H9 (cell line): ENCODE measurements at regions not wholly inside any gene's neighbourhood (a gene's known extent, or its start where the extent isn't known, plus 50 kb on each side); places are given as distances from the start of the nearest gene placed in this dataset.

ENCODE experiments used
- DNase-seq: peaks from one replicate; pipeline ENCODE4 v3.0.0-alpha.2; 2017
- H2AFZ ChIP-seq: one replicate; pipeline ENCODE4 v1.6.1; 2013; ENCODE audit warnings: mild to moderate bottlenecking, low read length, control low read depth, moderate library complexity
- H2AK5ac ChIP-seq: 2 replicates; pipeline ENCODE4 v1.6.1; 2013; ENCODE audit warnings: low read length, control low read depth, mixed read lengths; ENCODE audit not compliant: insufficient read length
- H2BK120ac ChIP-seq: one replicate; pipeline ENCODE4 v1.6.1; 2013; ENCODE audit warnings: low read depth, mild to moderate bottlenecking, low read length, control low read depth, inconsistent platforms; ENCODE audit not compliant: poor library complexity, severe bottlenecking
- H2BK12ac ChIP-seq: 2 replicates; pipeline ENCODE4 v1.6.1; 2013; ENCODE audit warnings: low read length, control low read depth, mixed read lengths, low read depth; ENCODE audit not compliant: insufficient read length
- H2BK15ac ChIP-seq: 2 replicates; pipeline ENCODE4 v1.6.1; 2013; ENCODE audit warnings: low read depth, low read length, control low read depth
- H2BK20ac ChIP-seq: one replicate; pipeline ENCODE4 v1.6.1; 2013; ENCODE audit warnings: low read depth, mild to moderate bottlenecking, low read length, control low read depth, inconsistent platforms; ENCODE audit not compliant: poor library complexity, severe bottlenecking
- H2BK5ac ChIP-seq: 2 replicates; pipeline ENCODE4 v1.6.1; 2013; ENCODE audit warnings: low read length, control low read depth, mixed read lengths; ENCODE audit not compliant: insufficient read length
- H3K14ac ChIP-seq: 2 replicates; pipeline ENCODE4 v1.6.1; 2013; ENCODE audit warnings: low read length, control low read depth; ENCODE audit not compliant: insufficient read depth
- H3K18ac ChIP-seq: 2 replicates; pipeline ENCODE4 v1.6.1; 2013; ENCODE audit warnings: low read depth, mild to moderate bottlenecking, mixed read lengths, low read length, control low read depth; ENCODE audit not compliant: insufficient read length
- H3K23ac ChIP-seq: 2 replicates; pipeline ENCODE4 v1.6.1; 2013; ENCODE audit warnings: low read length, control low read depth, mixed read lengths, low read depth; ENCODE audit not compliant: insufficient read length
- H3K23me2 ChIP-seq: 2 replicates; pipeline ENCODE4 v1.6.1; 2013; ENCODE audit warnings: low read depth, mild to moderate bottlenecking, mixed read lengths, low read length, control low read depth; ENCODE audit not compliant: insufficient read length, poor library complexity, severe bottlenecking
- H3K27ac ChIP-seq: 2 replicates; pipeline ENCODE4 v1.5.1; 2013; ENCODE audit warnings: low read length, control low read depth, mixed read lengths, low read depth; ENCODE audit not compliant: insufficient read length
- H3K27me3 ChIP-seq: 2 replicates; pipeline ENCODE4 v1.6.1; 2013; ENCODE audit warnings: low read length, control low read depth, inconsistent platforms; ENCODE audit not compliant: insufficient read depth
- H3K4ac ChIP-seq: 2 replicates; pipeline ENCODE4 v1.6.1; 2013; ENCODE audit warnings: low read depth, mild to moderate bottlenecking, control low read depth, inconsistent platforms, low read length, moderate library complexity
- H3K4me1 ChIP-seq: 2 replicates; pipeline ENCODE4 v1.6.1; 2013; ENCODE audit warnings: low read length, control low read depth, inconsistent platforms; ENCODE audit not compliant: insufficient read depth
- H3K4me2 ChIP-seq: 2 replicates; pipeline ENCODE4 v1.6.1; 2013; ENCODE audit warnings: low read length, control low read depth, mixed read lengths; ENCODE audit not compliant: insufficient read length, insufficient read depth
- H3K56ac ChIP-seq: 2 replicates; pipeline ENCODE4 v1.6.1; 2013; ENCODE audit warnings: low read depth, mild to moderate bottlenecking, mixed read lengths, low read length, control low read depth; ENCODE audit not compliant: insufficient read length
- H3K79me1 ChIP-seq: 2 replicates; pipeline ENCODE4 v1.6.1; 2013; ENCODE audit warnings: low read depth, mild to moderate bottlenecking, moderate library complexity, low read length, control low read depth, inconsistent platforms; ENCODE audit not compliant: insufficient read depth, poor library complexity, severe bottlenecking
- H3K79me2 ChIP-seq: 2 replicates; pipeline ENCODE4 v1.6.1; 2013; ENCODE audit warnings: low read length, control low read depth, inconsistent platforms; ENCODE audit not compliant: insufficient read depth
- H3K9ac ChIP-seq: 2 replicates; pipeline ENCODE4 v1.6.1; 2013; ENCODE audit warnings: low read length, control low read depth, mixed read lengths; ENCODE audit not compliant: insufficient read length; ENCODE audit errors: extremely low read depth
- H3K9me3 ChIP-seq: one replicate; pipeline ENCODE4 v1.6.1; 2013; ENCODE audit warnings: low read depth, low read length, inconsistent platforms; ENCODE audit not compliant: control insufficient read depth
- H3T11ph ChIP-seq: one replicate; pipeline ENCODE4 v1.6.1; 2013; ENCODE audit warnings: mild to moderate bottlenecking, low read length, control low read depth, inconsistent platforms
- H4K20me1 ChIP-seq: one replicate; pipeline ENCODE4 v1.6.1; 2013; ENCODE audit not compliant: control insufficient read depth, insufficient read length, insufficient read depth
- H4K5ac ChIP-seq: 2 replicates; pipeline ENCODE4 v1.6.1; 2013; ENCODE audit warnings: low read depth, mild to moderate bottlenecking, mixed read lengths, low read length, control low read depth; ENCODE audit not compliant: insufficient read length
- H4K8ac ChIP-seq: replicated peaks from 2 replicates; pipeline ENCODE4 v1.6.1; 2013; ENCODE audit warnings: low read length, control low read depth, mixed read lengths, low read depth; ENCODE audit not compliant: insufficient read length
- H4K91ac ChIP-seq: 2 replicates; pipeline ENCODE4 v1.6.1; 2013; ENCODE audit warnings: low read depth, mild to moderate bottlenecking, moderate library complexity, mixed read lengths, low read length, control low read depth; ENCODE audit not compliant: insufficient read length
- H3K27ac Mint-ChIP-seq, 3 experiments: 2 replicates in 2 of 3; 3 replicates in 1 of 3; pipeline ENCODE4 v1.8.0; 2020 to 2021; ENCODE audit warnings: mixed read lengths in 3 of 3, mild to moderate bottlenecking in 1 of 3, moderate library complexity in 1 of 3
- H3K27me3 Mint-ChIP-seq: 2 replicates; pipeline ENCODE4 v1.8.0; 2021; ENCODE audit warnings: low read depth, mild to moderate bottlenecking, moderate library complexity, mixed read lengths
- H3K36me3 Mint-ChIP-seq, 3 experiments: 2 replicates in 2 of 3; 3 replicates in 1 of 3; pipeline ENCODE4 v1.8.0; 2020 to 2021; ENCODE audit warnings: low read depth in 3 of 3, mixed read lengths in 3 of 3; ENCODE audit not compliant: insufficient read depth in 1 of 3
- H3K4me1 Mint-ChIP-seq, 2 experiments: 2 replicates each; pipeline ENCODE4 v1.8.0; 2020; ENCODE audit warnings: mixed read lengths in 2 of 2
- H3K4me3 Mint-ChIP-seq, 2 experiments: 2 replicates in 1 of 2; 3 replicates in 1 of 2; pipeline ENCODE4 v1.8.0; 2020 to 2021; ENCODE audit warnings: mild to moderate bottlenecking in 2 of 2, mixed read lengths in 2 of 2, moderate library complexity in 1 of 2
- H3K9me3 Mint-ChIP-seq, 2 experiments: 2 replicates in 1 of 2; 3 replicates in 1 of 2; pipeline ENCODE4 v1.8.0; 2020; ENCODE audit warnings: mild to moderate bottlenecking in 2 of 2, mixed read lengths in 2 of 2, moderate library complexity in 1 of 2
- CTCF ChIP-seq: fragments of 200-600 bp; sonication (generic); conservative IDR thresholded peaks from 3 replicates; pipeline ENCODE4 v1.8.0; 2021; ENCODE audit warnings: antibody characterized with exemption, mild to moderate bottlenecking
- WGBS: extraction: QIAGEN DNeasy Blood & Tissue Kit; methylation state at CpG from one replicate; pipeline ENCODE4 v1.1.7; 2013; ENCODE audit warnings: missing lambda C conversion rate, low lambda C conversion rate, mixed read lengths; ENCODE audit not compliant: insufficient read length; ENCODE audit errors: extremely low coverage; 5-methylcytosine and 5-hydroxymethylcytosine counted together

GRCh38 chr13:88162076-88162702, 491.0 kb downstream of the SLITRK5 start:
- no peak for TF ChIP-seq CTCF
- no peak overlapping the region for H3K9ac ChIP-seq
- no peak overlapping the region for H4K91ac ChIP-seq
- H3K9me3 ChIP-seq, result no peaks in the 10 kb centered on the region
- no peaks in the 10 kb centered on the region for H3K4me1 ChIP-seq
- no peak overlapping the region for H2BK20ac ChIP-seq
- no peaks in the 10 kb centered on the region for H3K4me1 Mint-ChIP-seq
- no peak overlapping the region for H4K5ac ChIP-seq
- H3K56ac ChIP-seq, result no peak overlapping the region
- H3K27ac Mint-ChIP-seq, result no peak overlapping the region
- no peaks in the 10 kb centered on the region for H4K20me1 ChIP-seq
- H3K4me3 Mint-ChIP-seq, result no peak overlapping the region
- H3K4me2 ChIP-seq, result no peak overlapping the region
- no peaks in the 10 kb centered on the region for H3K27me3 ChIP-seq
- H3K36me3 Mint-ChIP-seq, result no peaks in the 10 kb centered on the region
- no peak overlapping the region for H3K4ac ChIP-seq
- H3K27ac ChIP-seq, result no peak overlapping the region
- WGBS, result no CpG with 5 or more reads among the region's 2 CpGs
- H3K18ac ChIP-seq, result no peak overlapping the region
- H2BK5ac ChIP-seq, result no peak overlapping the region
- no peak overlapping the region for H3K23ac ChIP-seq
- H3K79me1 ChIP-seq, result no peaks in the 10 kb centered on the region
- H3T11ph ChIP-seq, result no peak overlapping the region
- H4K8ac ChIP-seq, result no peak overlapping the region
- DNase-seq, result no peak
- H3K27me3 Mint-ChIP-seq, result no peaks in the 10 kb centered on the region
- no peak overlapping the region for H2AK5ac ChIP-seq
- no peaks in the 10 kb centered on the region for H3K9me3 Mint-ChIP-seq
- H3K14ac ChIP-seq, result no peak overlapping the region
- H2BK15ac ChIP-seq, result no peak overlapping the region
- H2AFZ ChIP-seq, result no peak overlapping the region
- H3K79me2 ChIP-seq, result no peaks in the 10 kb centered on the region
- H2BK12ac ChIP-seq, result no peak overlapping the region
- H2BK120ac ChIP-seq, result no peak overlapping the region
- no peaks in the 10 kb centered on the region for H3K23me2 ChIP-seq
